MCF 10A (cell line): ENCODE measurements at regions not wholly inside any gene's neighbourhood (a gene's known extent, or its start where the extent isn't known, plus 50 kb on each side); places are given as distances from the start of the nearest gene placed in this dataset.

ENCODE experiments used
- BruUV-seq: library from RNA; stranded (reverse); fragments of 400-500 nt; replicated peaks from 2 replicates; lab custom pipeline; 2021; lab: Mats Ljungman, UMichigan
- CTCF ChIA-PET: fragments of 300-600 bp; sonication (Branson Sonifier 250); formaldehyde crosslinking; extraction: SDS; loops from one replicate; lab custom pipeline; 2021; ENCODE audit warnings: antibody characterized with exemption, inconsistent platforms; lab: Yijun Ruan, JAX
- POLR2A ChIA-PET: fragments of 300-600, 350-650 bp; sonication (Branson Sonifier 250); formaldehyde crosslinking; extraction: SDS; loops from one replicate; lab custom pipeline; 2020; ENCODE audit warnings: antibody characterized with exemption, inconsistent platforms; lab: Yijun Ruan, JAX
- DNase-seq: peaks from one replicate; pipeline ENCODE4 v3.0.0-alpha.2; 2018; ENCODE audit not compliant: unreplicated experiment
- H3K27ac Mint-ChIP-seq: one replicate; pipeline ENCODE4 v1.8.0; 2022; ENCODE audit warnings: mild to moderate bottlenecking, low read depth, mixed read lengths; ENCODE audit not compliant: unreplicated experiment
- H3K27me3 Mint-ChIP-seq: one replicate; pipeline ENCODE4 v1.8.0; 2022; ENCODE audit warnings: mixed read lengths; ENCODE audit not compliant: insufficient read depth, unreplicated experiment
- H3K36me3 Mint-ChIP-seq: one replicate; pipeline ENCODE4 v1.8.0; 2022; ENCODE audit warnings: mild to moderate bottlenecking, moderate library complexity, mixed read lengths; ENCODE audit not compliant: insufficient read depth, unreplicated experiment
- H3K4me1 Mint-ChIP-seq: one replicate; pipeline ENCODE4 v1.8.0; 2022; ENCODE audit warnings: mixed read lengths; ENCODE audit not compliant: insufficient read depth, unreplicated experiment
- H3K4me3 Mint-ChIP-seq: one replicate; pipeline ENCODE4 v1.8.0; 2022; ENCODE audit warnings: mild to moderate bottlenecking, moderate library complexity, mixed read lengths; ENCODE audit not compliant: unreplicated experiment
- H3K9me3 Mint-ChIP-seq: one replicate; pipeline ENCODE4 v1.8.0; 2022; ENCODE audit warnings: mixed read lengths; ENCODE audit not compliant: unreplicated experiment
- intact Hi-C: fragments of 100-400 bp; cut with micrococcal nuclease; formaldehyde crosslinking; loops from 2 replicates; pipeline ENCODE4 v1.14.1; 2022
- TF ChIP-seq, protein P1 (sequence below): fragments of 200-600 bp; IDR thresholded peaks from one replicate; pipeline ENCODE4 v1.8.0; 2022; ENCODE audit warnings: antibody characterized with exemption, mild to moderate bottlenecking; ENCODE audit not compliant: unreplicated experiment

DNA sequence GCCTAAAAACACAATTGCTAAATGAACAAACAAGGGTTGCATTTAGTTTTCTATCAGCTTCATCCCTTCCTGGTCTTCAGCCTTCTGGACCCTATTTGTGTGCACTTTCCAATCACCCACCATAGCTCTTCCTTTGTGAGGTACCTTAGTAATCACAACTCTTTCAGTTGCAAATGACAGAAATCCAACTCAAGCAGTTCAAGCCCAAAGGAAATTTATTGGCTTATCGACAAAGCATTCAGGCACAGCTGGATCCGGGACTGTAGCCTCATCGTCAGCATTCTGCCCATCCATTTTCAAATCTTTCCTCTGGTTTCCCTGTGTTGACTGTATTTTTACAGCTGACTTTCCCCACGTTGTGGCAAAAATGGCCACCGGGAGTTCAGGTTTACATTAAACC lies 148.6 kb upstream of the VASH1 start:
- no peak overlapping the region for H3K4me3 Mint-ChIP-seq
- H3K27me3 Mint-ChIP-seq = no peaks in the 10 kb centered on the region
- no peak for DNase-seq
- ChIA-PET POLR2A (interaction anchor here (0.6 to 0.7 kb wide), 2 partner anchors 299 to 647 kb away, joined by 3 to 5 read pairs; no protein-coding TSS in a partner anchor), CTCF (no interaction called here)
- intact Hi-C loops = no loop called here
- BruUV-seq = no TSS peak
- peaks cover 6% of the 10 kb centered on the region for H3K9me3 Mint-ChIP-seq
- H3K36me3 Mint-ChIP-seq = no peaks in the 10 kb centered on the region
- H3K4me1 Mint-ChIP-seq = peaks cover 10% of the 10 kb centered on the region
- TF ChIP-seq, protein P1, sequence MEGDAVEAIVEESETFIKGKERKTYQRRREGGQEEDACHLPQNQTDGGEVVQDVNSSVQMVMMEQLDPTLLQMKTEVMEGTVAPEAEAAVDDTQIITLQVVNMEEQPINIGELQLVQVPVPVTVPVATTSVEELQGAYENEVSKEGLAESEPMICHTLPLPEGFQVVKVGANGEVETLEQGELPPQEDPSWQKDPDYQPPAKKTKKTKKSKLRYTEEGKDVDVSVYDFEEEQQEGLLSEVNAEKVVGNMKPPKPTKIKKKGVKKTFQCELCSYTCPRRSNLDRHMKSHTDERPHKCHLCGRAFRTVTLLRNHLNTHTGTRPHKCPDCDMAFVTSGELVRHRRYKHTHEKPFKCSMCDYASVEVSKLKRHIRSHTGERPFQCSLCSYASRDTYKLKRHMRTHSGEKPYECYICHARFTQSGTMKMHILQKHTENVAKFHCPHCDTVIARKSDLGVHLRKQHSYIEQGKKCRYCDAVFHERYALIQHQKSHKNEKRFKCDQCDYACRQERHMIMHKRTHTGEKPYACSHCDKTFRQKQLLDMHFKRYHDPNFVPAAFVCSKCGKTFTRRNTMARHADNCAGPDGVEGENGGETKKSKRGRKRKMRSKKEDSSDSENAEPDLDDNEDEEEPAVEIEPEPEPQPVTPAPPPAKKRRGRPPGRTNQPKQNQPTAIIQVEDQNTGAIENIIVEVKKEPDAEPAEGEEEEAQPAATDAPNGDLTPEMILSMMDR = no peak
- H3K27ac Mint-ChIP-seq = no peak overlapping the region

DNA sequence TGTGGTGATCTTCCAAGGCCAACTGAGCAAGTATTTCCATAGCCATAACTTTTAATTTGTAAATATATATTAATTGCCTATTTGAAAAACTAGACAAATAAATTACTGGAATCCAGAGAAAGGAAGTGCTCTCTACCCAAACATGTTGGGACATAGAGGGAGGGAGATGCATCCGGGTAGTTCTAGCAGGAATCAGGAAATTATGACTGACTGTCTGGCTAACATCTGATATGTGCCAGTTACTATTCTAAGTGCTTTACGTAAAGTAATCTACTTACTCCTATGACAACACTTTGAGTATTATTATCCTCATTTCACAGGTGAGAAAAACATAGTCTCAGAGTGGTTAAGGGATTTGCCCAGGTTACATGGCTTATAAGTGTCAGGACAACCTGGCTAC lies 147.7 kb upstream of the VASH1 start:
- no peaks in the 10 kb centered on the region for H3K36me3 Mint-ChIP-seq
- no peak overlapping the region for H3K4me3 Mint-ChIP-seq
- DNase-seq = no peak
- no peaks in the 10 kb centered on the region for H3K27me3 Mint-ChIP-seq
- BruUV-seq = no TSS peak
- no peak overlapping the region for H3K27ac Mint-ChIP-seq
- ChIA-PET POLR2A (interaction anchor here (0.6 kb wide), 1 partner anchor 16 kb away, joined by 5 read pairs; no protein-coding TSS in a partner anchor), CTCF (no interaction called here)
- TF ChIP-seq, protein P1 = no peak
- intact Hi-C loops = no loop called here
- peaks cover 8% of the 10 kb centered on the region for H3K9me3 Mint-ChIP-seq
- H3K4me1 Mint-ChIP-seq = peaks cover 10% of the 10 kb centered on the region

DNA sequence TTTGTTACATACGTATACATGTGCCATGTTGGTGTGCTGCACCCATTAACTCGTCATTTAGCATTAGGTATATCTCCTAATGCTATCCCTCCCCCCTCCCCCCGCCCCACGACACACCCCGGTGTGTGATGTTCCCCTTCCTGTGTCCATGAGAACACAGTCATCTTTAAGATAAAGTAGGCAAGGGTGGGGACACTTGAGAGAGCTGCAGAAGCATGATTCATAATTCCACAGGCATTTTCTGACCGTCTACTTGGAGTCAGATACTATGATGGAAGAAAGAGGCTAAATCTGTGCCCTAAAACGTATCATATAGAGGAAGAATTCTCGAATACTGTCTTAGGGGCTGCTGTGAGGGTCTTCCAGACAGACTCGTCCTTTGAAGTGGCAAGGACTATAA lies 145.9 kb upstream of the VASH1 start:
- ChIA-PET POLR2A (interaction anchor here (1.1 to 1.6 kb wide), 2 partner anchors 11 to 65 kb away, joined by 3 read pairs; no protein-coding TSS in a partner anchor), CTCF (no interaction called here)
- no peak for DNase-seq
- Mint-ChIP-seq H3K27ac (no peak overlapping the region), H3K36me3 (no peaks in the 10 kb centered on the region), H3K9me3 (peaks cover 8% of the 10 kb centered on the region), H3K4me3 (no peak overlapping the region), H3K27me3 (no peaks in the 10 kb centered on the region), H3K4me1 (peaks cover 10% of the 10 kb centered on the region)
- intact Hi-C loops = no loop called here
- BruUV-seq = no TSS peak
- TF ChIP-seq, protein P1 = no peak

DNA sequence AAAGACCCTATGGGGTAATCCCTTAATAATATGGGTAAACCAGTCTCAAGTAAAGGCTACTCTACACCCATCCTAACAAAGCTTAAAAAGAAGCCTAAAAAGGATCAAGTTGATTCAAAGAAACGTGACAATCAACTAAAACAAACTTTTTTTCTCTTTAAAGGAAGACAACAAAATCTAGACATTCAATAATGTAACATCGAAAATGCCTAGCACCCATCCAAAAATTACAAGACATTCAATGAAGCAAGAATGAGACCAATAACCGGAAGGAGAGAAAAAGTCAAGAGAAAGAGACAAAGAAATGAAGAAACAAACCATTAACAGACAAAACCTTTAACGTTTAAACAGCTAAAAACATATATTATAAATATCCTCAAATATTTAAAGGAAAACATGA lies 143.8 kb upstream of the VASH1 start:
- H3K9me3 Mint-ChIP-seq = peaks cover 8% of the 10 kb centered on the region
- DNase-seq = no peak
- H3K27ac Mint-ChIP-seq = no peak overlapping the region
- intact Hi-C loops = no loop called here
- H3K4me1 Mint-ChIP-seq = peaks cover 5% of the 10 kb centered on the region
- no TSS peak for BruUV-seq
- no peaks in the 10 kb centered on the region for H3K36me3 Mint-ChIP-seq
- peaks cover 10% of the 10 kb centered on the region for H3K27me3 Mint-ChIP-seq
- TF ChIP-seq, protein P1 = no peak
- CTCF ChIA-PET = no interaction called here
- POLR2A ChIA-PET = interaction anchor here (0.7 kb wide), 1 partner anchor 48 kb away, joined by 3 read pairs; no protein-coding TSS in a partner anchor
- no peak overlapping the region for H3K4me3 Mint-ChIP-seq
